SIG-M5 treated with dmso at 0.1 percent for 504 hours (cell line): ENCODE measurements at regions not wholly inside any gene's neighbourhood (a gene's known extent, or its start where the extent isn't known, plus 50 kb on each side); places are given as distances from the start of the nearest gene placed in this dataset.
"Not testable (repeated sequence)": the region's sequence is repeated elsewhere in the genome, so short reads cannot be mapped to it uniquely, and the experiment has no call there.

Source experiments
- DNase-seq: peaks from one replicate; lab custom pipeline; 2025; ENCODE audit not compliant: unreplicated experiment; lab: John Stamatoyannopoulos, UW

GRCh38 chr2:382728-383022 lies 94.8 kb upstream of the ALKAL2 start:
- DNase-seq: no peak

- no peak for DNase-seq
Measured at GRCh38 chr2:381941-382727, 94.2 kb upstream of the ALKAL2 start.

GRCh38 chr2:381181-381580 lies 93.3 kb upstream of the ALKAL2 start:
- DNase-seq: no peak

- DNase-seq: no peak
Measured at GRCh38 chr2:380772-381171, 92.9 kb upstream of the ALKAL2 start.

DNA sequence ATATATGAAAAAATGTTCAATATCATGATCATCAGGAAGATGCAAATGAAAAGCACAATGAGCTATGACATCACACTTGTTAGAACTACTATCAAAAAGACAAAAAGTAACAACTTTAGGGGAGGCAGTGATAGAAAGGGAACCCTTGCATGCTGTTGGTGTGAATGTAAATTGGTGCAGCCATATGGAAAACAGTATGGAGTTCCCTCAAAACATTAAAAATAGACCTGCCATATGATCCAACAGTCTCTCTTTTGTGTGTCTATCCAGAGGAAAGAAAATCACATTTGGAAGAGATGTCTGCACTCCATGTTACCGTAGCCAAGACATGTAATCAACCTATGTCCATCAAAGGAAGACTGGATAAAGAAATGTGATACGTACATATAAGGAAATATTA lies 92.3 kb upstream of the ALKAL2 start:
- DNase-seq: no peak

- no peak for DNase-seq
Measured at GRCh38 chr2:379778-380177, 91.9 kb upstream of the ALKAL2 start.

- DNase-seq: no peak
Measured at GRCh38 chr2:378364-378763, 90.5 kb upstream of the ALKAL2 start.

DNA sequence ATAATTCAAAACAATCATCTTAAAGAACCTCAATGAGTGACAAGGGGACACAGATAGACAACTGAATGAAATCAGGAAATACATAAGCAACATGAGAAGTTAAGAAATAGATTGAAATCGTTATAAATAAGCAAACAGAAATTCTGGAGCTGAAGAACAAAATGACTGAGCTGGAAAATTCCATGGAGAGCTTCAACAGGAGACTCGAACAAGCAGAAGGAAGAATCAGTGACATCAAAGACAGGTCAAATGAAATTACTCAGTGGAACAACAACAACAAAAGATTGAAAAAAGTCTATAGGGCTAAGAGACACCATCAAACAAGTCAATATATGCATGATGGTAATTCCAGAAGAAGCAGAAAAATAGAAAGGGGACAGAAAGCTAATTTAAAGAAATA lies 89.5 kb upstream of the ALKAL2 start:
- no peak for DNase-seq

- no peak for DNase-seq
Measured at GRCh38 chr2:375956-376307, 88.0 kb upstream of the ALKAL2 start.

- no peak for DNase-seq
Measured at GRCh38 chr2:375270-375955, 87.5 kb upstream of the ALKAL2 start.

DNA sequence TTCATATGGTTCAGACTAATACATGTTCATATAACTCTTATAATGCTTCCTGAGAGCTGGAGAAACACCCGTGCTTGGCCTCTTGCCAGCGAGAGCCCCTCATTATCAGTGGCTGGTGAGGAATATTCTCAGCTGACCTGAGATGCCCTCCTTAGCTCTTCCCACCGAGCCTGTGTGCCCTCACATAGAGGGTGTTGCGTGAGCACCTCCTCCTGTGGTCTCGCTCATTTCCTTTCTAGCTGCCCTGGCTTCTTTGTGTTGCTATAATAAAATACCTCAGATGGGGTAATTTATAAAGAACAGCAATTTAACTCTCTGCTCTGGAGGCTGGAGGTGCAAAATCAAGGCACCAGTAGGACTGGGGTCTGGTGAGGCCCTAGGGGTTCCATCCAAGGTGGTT lies 80.5 kb upstream of the ALKAL2 start:
- no peak for DNase-seq

- no peak for DNase-seq
Measured at GRCh38 chr2:367246-367645, 79.4 kb upstream of the ALKAL2 start.

- DNase-seq: no peak
Measured at GRCh38 chr2:366706-367105, 78.8 kb upstream of the ALKAL2 start.

DNA sequence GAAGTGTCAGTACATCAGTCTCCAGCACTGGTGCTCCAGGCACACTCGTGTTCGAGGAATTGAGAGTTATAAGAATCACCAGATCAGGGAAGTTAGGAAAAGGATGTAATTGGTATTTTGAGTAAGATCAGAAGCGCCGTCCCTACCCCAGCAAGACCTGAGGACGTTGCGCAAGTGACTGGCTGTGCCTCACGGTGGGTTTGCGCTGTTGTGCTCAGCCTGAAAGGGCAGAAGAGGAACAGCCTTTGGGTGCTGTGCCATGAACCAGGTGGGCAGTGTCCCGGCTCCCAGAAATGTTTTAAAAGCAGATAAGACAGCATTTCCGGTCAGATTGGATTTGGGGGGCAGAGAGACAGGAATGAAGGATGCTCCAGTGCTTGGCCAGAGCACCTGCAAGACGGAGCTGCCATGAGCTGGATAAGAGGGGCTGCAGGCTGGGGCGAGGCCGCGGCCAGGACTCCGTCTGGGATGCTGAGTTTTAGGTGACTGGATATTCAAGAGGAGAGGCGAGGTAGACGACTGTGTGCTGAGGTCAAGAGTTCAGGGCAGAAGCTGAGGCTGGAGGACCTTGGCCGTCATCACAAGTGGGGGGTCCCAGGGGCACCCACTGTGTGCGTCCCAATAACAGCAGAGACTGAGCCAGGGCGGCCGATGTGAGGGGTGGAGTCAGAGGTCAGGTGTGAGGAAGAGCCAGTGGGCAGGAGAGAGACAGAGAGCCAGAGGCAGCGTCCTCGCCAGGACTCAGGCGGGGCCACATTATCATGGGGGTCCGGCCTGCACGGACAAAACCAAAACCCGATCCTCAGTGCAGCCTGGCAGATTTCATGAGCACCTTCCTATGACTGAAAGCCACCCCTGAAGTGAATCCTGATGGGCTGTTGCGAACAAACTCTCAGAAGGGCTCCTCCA lies 77.7 kb upstream of the ALKAL2 start:
- no peak for DNase-seq

GRCh38 chr2:363824-364470 lies 76.1 kb upstream of the ALKAL2 start:
- no peak for DNase-seq

- DNase-seq: no peak
Measured at GRCh38 chr2:362924-363323, 75.0 kb upstream of the ALKAL2 start.

DNA sequence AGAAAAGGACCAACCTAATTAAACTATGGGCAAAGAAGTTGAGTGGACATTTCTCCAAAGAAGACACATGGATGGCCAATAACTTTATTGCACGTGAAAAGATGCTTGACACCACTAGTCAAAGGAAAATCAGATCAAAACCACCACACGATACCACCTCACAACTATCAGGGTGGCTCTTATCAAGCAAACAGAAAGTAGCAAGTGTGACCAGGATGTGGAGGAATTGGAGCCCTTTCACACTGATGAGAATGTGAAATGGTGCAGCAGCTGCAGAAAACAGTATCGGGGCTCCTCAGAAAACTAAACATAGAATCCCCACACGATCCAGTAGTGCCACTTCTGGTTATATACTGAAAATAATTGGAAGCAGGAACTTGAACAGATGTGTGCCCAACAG lies 72.2 kb upstream of the ALKAL2 start:
- no peak for DNase-seq

GRCh38 chr2:359047-359446 lies 71.2 kb upstream of the ALKAL2 start:
- DNase-seq: no peak

GRCh38 chr2:357811-358210 lies 69.9 kb upstream of the ALKAL2 start:
- no peak for DNase-seq

DNA sequence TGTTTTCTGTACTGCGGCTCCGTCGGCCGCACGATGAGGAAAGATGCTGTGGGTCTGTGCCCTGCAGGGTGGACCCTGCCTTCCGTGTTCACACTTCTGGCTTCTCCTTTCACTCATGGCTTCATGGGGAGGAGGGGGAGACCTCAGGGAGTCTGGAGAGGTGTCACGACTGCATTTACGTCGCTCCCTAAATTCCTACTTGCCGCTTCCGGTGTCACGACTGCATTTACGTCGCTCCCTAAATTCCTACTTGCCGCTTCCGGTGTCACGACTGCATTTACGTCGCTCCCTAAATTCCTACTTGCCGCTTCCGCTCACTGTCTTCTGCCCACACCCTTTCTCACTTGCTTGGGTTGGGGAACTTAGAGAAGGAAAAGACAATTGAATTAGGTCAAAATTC lies 68.4 kb upstream of the ALKAL2 start:
- not testable (repeated sequence) for DNase-seq

GRCh38 chr2:355773-356172 lies 67.9 kb upstream of the ALKAL2 start:
- no peak for DNase-seq

DNA sequence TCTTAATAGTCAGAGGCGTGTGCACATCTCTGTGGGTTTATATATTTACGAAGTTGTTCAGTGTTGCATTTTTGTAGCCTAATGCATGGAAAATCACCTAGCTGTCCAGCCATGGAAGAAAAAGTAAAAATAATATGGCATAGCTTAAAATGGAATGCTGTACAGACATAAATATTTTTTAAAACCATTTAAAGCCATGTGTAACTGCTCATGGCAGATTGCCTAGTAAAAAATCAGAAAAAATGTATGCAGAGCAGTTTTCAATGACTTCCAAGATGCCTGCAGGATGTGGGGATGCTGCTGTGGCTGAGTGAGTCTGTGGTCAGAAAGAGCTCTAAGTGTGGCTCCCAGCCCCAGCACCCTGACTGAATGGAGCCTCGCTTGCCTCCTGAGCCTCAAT lies 64.8 kb upstream of the ALKAL2 start:
- DNase-seq: no peak
